Astrocyte (in vitro differentiated cells and primary cell): ENCODE measurements at regions not wholly inside any gene's neighbourhood (a gene's known extent, or its start where the extent isn't known, plus 50 kb on each side); places are given as distances from the start of the nearest gene placed in this dataset.
A peak's percentile ranks its signal among the peaks of the same experiment; 100 is the strongest.

Source experiments
- DNase-seq: peaks from one replicate; pipeline ENCODE4 v3.0.0-alpha.2; 2010; ENCODE audit warnings: low read depth
- FAIRE-seq: peaks from 2 replicates; lab custom pipeline; 2011; peaks lifted over from hg19 to GRCh38; lab: Jason Lieb, UNC
- H2AFZ ChIP-seq: 2 replicates; pipeline ENCODE4 v1.6.0; 2012; ENCODE audit warnings: low read depth, low read length, inconsistent platforms
- H3K27ac ChIP-seq: 2 replicates; pipeline ENCODE4 v1.5.1; 2011; ENCODE audit warnings: low read depth, low read length, inconsistent platforms
- H3K27me3 ChIP-seq: 2 replicates; pipeline ENCODE4 v1.6.0; 2011; ENCODE audit warnings: low read length, inconsistent platforms; ENCODE audit not compliant: insufficient read depth
- H3K36me3 ChIP-seq: 2 replicates; pipeline ENCODE4 v1.5.1; 2011; ENCODE audit warnings: low read length, inconsistent platforms; ENCODE audit not compliant: insufficient read depth
- H3K4me1 ChIP-seq: 2 replicates; pipeline ENCODE4 v1.5.1; 2011; ENCODE audit warnings: low read length, inconsistent platforms; ENCODE audit not compliant: insufficient read depth
- H3K4me2 ChIP-seq: 2 replicates; pipeline ENCODE4 v1.6.0; 2012; ENCODE audit warnings: low read length, inconsistent platforms
- H3K4me3 ChIP-seq: 2 replicates; pipeline ENCODE4 v1.5.1; 2011; ENCODE audit warnings: low read depth, mild to moderate bottlenecking, low read length, inconsistent platforms; ENCODE audit not compliant: insufficient read depth
- H3K79me2 ChIP-seq: 2 replicates; pipeline ENCODE4 v1.6.0; 2012; ENCODE audit warnings: mild to moderate bottlenecking, low read length, inconsistent platforms; ENCODE audit not compliant: insufficient read depth
- H3K9ac ChIP-seq: 2 replicates; pipeline ENCODE4 v1.6.0; 2012; ENCODE audit warnings: mild to moderate bottlenecking, low read length, inconsistent platforms
- H3K9me3 ChIP-seq: 2 replicates; pipeline ENCODE4 v1.5.1; 2012; ENCODE audit warnings: low read depth, mild to moderate bottlenecking, low read length, inconsistent platforms; ENCODE audit not compliant: insufficient read depth
- H4K20me1 ChIP-seq: 2 replicates; pipeline ENCODE4 v1.6.0; 2012; ENCODE audit warnings: low read length, inconsistent platforms; ENCODE audit not compliant: insufficient read depth
- H3K27ac Mint-ChIP-seq: one replicate; pipeline ENCODE4 v1.8.0; 2021; ENCODE audit warnings: mild to moderate bottlenecking, mixed read lengths; ENCODE audit not compliant: unreplicated experiment
- H3K27me3 Mint-ChIP-seq: one replicate; pipeline ENCODE4 v1.8.0; 2021; ENCODE audit warnings: low read depth, mixed read lengths; ENCODE audit not compliant: unreplicated experiment
- H3K36me3 Mint-ChIP-seq: one replicate; pipeline ENCODE4 v1.8.0; 2021; ENCODE audit warnings: low read depth, mixed read lengths; ENCODE audit not compliant: unreplicated experiment
- H3K4me1 Mint-ChIP-seq: one replicate; pipeline ENCODE4 v1.8.0; 2021; ENCODE audit warnings: low read depth, mixed read lengths; ENCODE audit not compliant: unreplicated experiment
- H3K4me3 Mint-ChIP-seq: one replicate; pipeline ENCODE4 v1.8.0; 2021; ENCODE audit warnings: mild to moderate bottlenecking, moderate library complexity, mixed read lengths; ENCODE audit not compliant: unreplicated experiment
- H3K9me3 Mint-ChIP-seq: one replicate; pipeline ENCODE4 v1.8.0; 2021; ENCODE audit warnings: mild to moderate bottlenecking, mixed read lengths; ENCODE audit not compliant: unreplicated experiment
- CTCF ChIP-seq: IDR thresholded peaks from 2 replicates; pipeline ENCODE4 v1.5.1; 2011; ENCODE audit warnings: low read depth, mild to moderate bottlenecking, inconsistent platforms, low read length, moderate library complexity; ENCODE audit not compliant: insufficient read depth
- EZH2 ChIP-seq: IDR thresholded peaks from 2 replicates; pipeline ENCODE4 v1.6.1; 2012; ENCODE audit warnings: mild to moderate bottlenecking, low read length, inconsistent platforms; ENCODE audit not compliant: insufficient read depth

DNA sequence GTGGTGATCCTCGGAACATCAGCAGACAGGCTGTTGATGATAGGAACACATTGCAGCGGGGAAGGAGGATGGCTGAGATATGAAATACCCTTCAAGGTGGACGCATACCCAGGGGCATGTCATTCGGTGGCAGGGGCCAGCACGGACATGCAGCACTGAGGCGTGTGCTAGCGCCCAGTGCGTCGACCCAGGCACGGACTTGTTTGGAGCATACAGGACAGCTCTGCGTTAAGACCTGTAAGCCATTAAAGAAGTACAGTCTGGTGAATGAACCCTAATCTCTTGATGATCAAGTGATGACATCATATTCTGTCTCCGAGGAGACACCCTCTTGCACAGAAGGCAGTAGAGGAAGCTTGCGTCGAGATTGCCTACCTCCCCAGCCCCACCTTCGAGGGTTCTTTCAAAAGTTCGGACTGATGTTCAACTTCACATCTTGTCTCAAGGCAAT lies 63.6 kb upstream of the KIF26B start:
- Mint-ChIP-seq H3K4me3 (no peak overlapping the region), H3K9me3 (no peaks in the 10 kb centered on the region), H3K36me3 (no peaks in the 10 kb centered on the region), H3K27me3 (no peaks in the 10 kb centered on the region), H3K27ac (no peak overlapping the region), H3K4me1 (peaks cover 11% of the 10 kb centered on the region)
- peak; percentile 42 for DNase-seq
- Histone ChIP-seq H3K9ac (peak overlapping the region; percentile 52), H3K36me3 (no peaks in the 10 kb centered on the region), H4K20me1 (no peaks in the 10 kb centered on the region), H3K79me2 (no peaks in the 10 kb centered on the region), H3K4me3 (no peak overlapping the region), H3K27me3 (no peaks in the 10 kb centered on the region), H3K27ac (peak overlapping the region; percentile 77), H3K4me1 (peaks cover 22% of the 10 kb centered on the region), H3K4me2 (peak overlapping the region; percentile 73), H3K9me3 (no peaks in the 10 kb centered on the region), H2AFZ (peak overlapping the region; percentile 59)
- TF ChIP-seq CTCF (no peak), EZH2 (no peak)
- FAIRE-seq: no peak

DNA sequence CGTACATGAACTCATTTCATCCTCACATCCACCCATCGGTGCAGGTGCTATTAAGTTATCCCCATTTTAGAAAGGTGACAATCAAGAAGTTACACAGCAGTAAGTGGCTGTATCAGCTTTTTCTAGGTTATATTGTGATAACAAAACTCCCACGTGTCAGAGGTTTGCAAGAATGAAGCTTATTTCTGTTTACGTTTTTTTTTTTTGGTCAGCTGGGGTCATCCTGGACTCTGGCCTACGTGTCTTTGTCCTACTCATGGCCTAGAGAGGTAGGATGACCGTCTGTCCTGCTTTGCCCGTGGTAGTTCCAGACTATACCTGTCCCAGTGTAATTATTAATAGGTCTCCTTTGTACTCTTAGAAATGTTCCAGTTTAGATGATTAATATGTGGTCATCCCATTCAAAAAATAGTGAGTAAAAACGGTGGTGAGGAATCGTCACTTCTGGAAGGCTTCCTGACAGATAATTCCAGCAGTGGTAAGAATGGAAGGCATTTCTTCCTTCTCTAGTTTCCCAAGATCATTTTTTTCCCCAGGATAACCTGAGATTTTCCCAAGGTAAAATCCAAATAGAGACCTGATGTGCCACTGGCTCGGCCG lies 64.2 kb upstream of the KIF26B start:
- Histone ChIP-seq H3K79me2 (no peaks in the 10 kb centered on the region), H3K27me3 (no peaks in the 10 kb centered on the region), H4K20me1 (no peaks in the 10 kb centered on the region), H2AFZ (no peak overlapping the region), H3K4me3 (no peak overlapping the region), H3K36me3 (no peaks in the 10 kb centered on the region), H3K4me1 (peaks cover 28% of the 10 kb centered on the region), H3K9ac (no peak overlapping the region), H3K27ac (no peak overlapping the region), H3K4me2 (peak overlapping the region; percentile 73), H3K9me3 (no peaks in the 10 kb centered on the region)
- H3K27ac Mint-ChIP-seq: no peak overlapping the region
- peaks cover 13% of the 10 kb centered on the region for H3K4me1 Mint-ChIP-seq
- no peaks in the 10 kb centered on the region for H3K27me3 Mint-ChIP-seq
- TF ChIP-seq EZH2 (no peak), CTCF (no peak)
- H3K36me3 Mint-ChIP-seq: no peaks in the 10 kb centered on the region
- H3K4me3 Mint-ChIP-seq: no peak overlapping the region
- no peaks in the 10 kb centered on the region for H3K9me3 Mint-ChIP-seq
- DNase-seq (peak; percentile 58), FAIRE-seq (no peak)

- Histone ChIP-seq H3K27me3 (no peaks in the 10 kb centered on the region), H3K4me1 (peaks cover 39% of the 10 kb centered on the region), H4K20me1 (no peaks in the 10 kb centered on the region), H3K9me3 (no peaks in the 10 kb centered on the region), H3K9ac (no peak overlapping the region), H2AFZ (no peak overlapping the region), H3K27ac (no peak overlapping the region), H3K79me2 (no peaks in the 10 kb centered on the region), H3K36me3 (no peaks in the 10 kb centered on the region), H3K4me3 (no peak overlapping the region), H3K4me2 (no peak overlapping the region)
- no peak for DNase-seq
- Mint-ChIP-seq H3K9me3 (no peaks in the 10 kb centered on the region), H3K4me1 (peaks cover 27% of the 10 kb centered on the region), H3K27me3 (no peaks in the 10 kb centered on the region), H3K36me3 (no peaks in the 10 kb centered on the region), H3K27ac (no peak overlapping the region), H3K4me3 (no peak overlapping the region)
- no peak for TF ChIP-seq EZH2
- FAIRE-seq: no peak
These were observed 67.1 kb upstream of the KIF26B start for GRCh38 chr1:245087723-245088122.
